ENCODE measurements at regions not wholly inside any gene's neighbourhood (a gene's known extent, or its start where the extent isn't known, plus 50 kb on each side); places are given as distances from the start of the nearest gene placed in this dataset.

- no peaks in the 10 kb centered on the region for H3K27me3 Mint-ChIP-seq
- H3K4me1 Mint-ChIP-seq (ENCODE audit: unreplicated experiment), result no peaks in the 10 kb centered on the region
- no peaks in the 10 kb centered on the region for H3K36me3 Mint-ChIP-seq
- no peak overlapping the region for H3K27ac Mint-ChIP-seq
- TF ChIP-seq CTCF (conservative IDR thresholded peaks at IDR 0.05), result no peak
- H3K4me3 Mint-ChIP-seq, result no peak overlapping the region
- no peaks in the 10 kb centered on the region for H3K9me3 Mint-ChIP-seq
- DNase-seq (ENCODE audit: extremely low spot score, unreplicated experiment), result no peak
Measured at GRCh38 chr14:89067293-89067972, 243.0 kb downstream of the TTC8 start.

- no peak for TF ChIP-seq CTCF (conservative IDR thresholded peaks at IDR 0.05)
- Mint-ChIP-seq H3K27ac (no peak overlapping the region), H3K36me3 (no peaks in the 10 kb centered on the region), H3K27me3 (no peaks in the 10 kb centered on the region), H3K9me3 (no peaks in the 10 kb centered on the region), H3K4me1 (ENCODE audit: unreplicated experiment) (no peaks in the 10 kb centered on the region), H3K4me3 (no peak overlapping the region)
- DNase-seq (ENCODE audit: extremely low spot score, unreplicated experiment), result no peak
Measured at GRCh38 chr14:89078021-89078795, 253.8 kb downstream of the TTC8 start.

GRCh38 chr14:89085231-89085731, 260.8 kb downstream of the TTC8 start:
- Mint-ChIP-seq H3K4me3 (no peak overlapping the region), H3K9me3 (no peaks in the 10 kb centered on the region), H3K4me1 (ENCODE audit: unreplicated experiment) (peaks cover 6% of the 10 kb centered on the region), H3K36me3 (no peaks in the 10 kb centered on the region), H3K27me3 (no peaks in the 10 kb centered on the region), H3K27ac (no peak overlapping the region)
- no peak for DNase-seq (ENCODE audit: extremely low spot score, unreplicated experiment)
- TF ChIP-seq CTCF (conservative IDR thresholded peaks at IDR 0.05), result no peak

- H3K27ac Mint-ChIP-seq, result no peak overlapping the region
- no peak for DNase-seq (ENCODE audit: extremely low spot score, unreplicated experiment)
Measured at GRCh38 chr14:89085737-89086382, 261.4 kb downstream of the TTC8 start.

GRCh38 chr14:89088530-89088929, 264.1 kb downstream of the TTC8 start:
- no peaks in the 10 kb centered on the region for H3K27me3 Mint-ChIP-seq
- no peak overlapping the region for H3K27ac Mint-ChIP-seq
- no peak for TF ChIP-seq CTCF (conservative IDR thresholded peaks at IDR 0.05)

More at GRCh38 chr14:89085737-89086382, 261.4 kb downstream of the TTC8 start:
- no peak overlapping the region for H3K4me3 Mint-ChIP-seq
- peaks cover 6% of the 10 kb centered on the region for H3K4me1 Mint-ChIP-seq (ENCODE audit: unreplicated experiment)
- H3K27me3 Mint-ChIP-seq, result no peaks in the 10 kb centered on the region
- H3K9me3 Mint-ChIP-seq, result no peaks in the 10 kb centered on the region
- no peak for TF ChIP-seq CTCF (conservative IDR thresholded peaks at IDR 0.05)
- H3K36me3 Mint-ChIP-seq, result no peaks in the 10 kb centered on the region

More at GRCh38 chr14:89088530-89088929, 264.1 kb downstream of the TTC8 start:
- peaks cover 6% of the 10 kb centered on the region for H3K4me1 Mint-ChIP-seq (ENCODE audit: unreplicated experiment)
- no peak for DNase-seq (ENCODE audit: extremely low spot score, unreplicated experiment)
- no peaks in the 10 kb centered on the region for H3K36me3 Mint-ChIP-seq
- H3K9me3 Mint-ChIP-seq, result peaks cover 4% of the 10 kb centered on the region
- H3K4me3 Mint-ChIP-seq, result no peak overlapping the region

All from type B pancreatic cell (in vitro differentiated cells).